Adrenal gland (tissue), 9 donors: ENCODE measurements at regions not wholly inside any gene's neighbourhood (a gene's known extent, or its start where the extent isn't known, plus 50 kb on each side); places are given as distances from the start of the nearest gene placed in this dataset.
"Not testable (repeated sequence)": the region's sequence is repeated elsewhere in the genome, so short reads cannot be mapped to it uniquely, and the experiment has no call there.

Experiments
- DNase-seq, 7 donors: peaks; one replicate each; pipeline ENCODE4 v3.0.0-alpha.2; 2019 to 2020
- H3K27ac ChIP-seq, 5 donors: fragments of 200-600 bp; sonication (generic) in 4 of 5; 1 replicate in 3 of 5; 2 replicates in 2 of 5; pipeline versions ENCODE4 v1.5.1 to v1.8.0; 2016 to 2020; ENCODE audit warnings: mild to moderate bottlenecking in 1 of 5
- H3K27me3 ChIP-seq: fragments of 200-600 bp; 2 replicates; pipeline ENCODE4 v1.8.0; 2021
- H3K36me3 ChIP-seq, 2 donors: fragments of 200-600 bp; replicated peaks in 1 of 2; 1 replicate in 1 of 2; 2 replicates in 1 of 2; pipeline versions ENCODE4 v1.5.1 to v1.8.0; 2018 to 2022
- H3K4me1 ChIP-seq, 2 donors: fragments of 200-600 bp; replicated peaks in 1 of 2; 1 replicate in 1 of 2; 2 replicates in 1 of 2; pipeline versions ENCODE4 v1.5.1 to v1.8.0; 2018 to 2021
- H3K4me3 ChIP-seq, 4 donors: fragments of 200-600 bp; sonication (generic) in 3 of 4; one replicate each; pipeline ENCODE4 v1.5.1; 2016 to 2018
- H3K9me3 ChIP-seq, 3 donors: fragments of 200-600 bp; sonication (generic) in 1 of 3; replicated peaks in 1 of 3; 1 replicate in 2 of 3; 2 replicates in 1 of 3; pipeline versions ENCODE4 v1.5.1 to v1.8.0; 2016 to 2021
- POLR2A ChIP-seq, 2 donors: fragments of 450-650 bp; IDR thresholded peaks; one replicate each; pipeline ENCODE4 v1.6.1; 2017; ENCODE audit warnings: antibody characterized with exemption in 2 of 2, mild to moderate bottlenecking in 2 of 2, moderate library complexity in 1 of 2
- WGBS, 4 donors: extraction: QIAGEN DNeasy Blood & Tissue Kit in 2 of 4; methylation state at CpG; one replicate each; pipeline versions ENCODE4 v1.1.5 to v1.1.7; 2013 to 2017; 5-methylcytosine and 5-hydroxymethylcytosine counted together
- intact Hi-C, 2 donors: fragments of 100-400 bp; cut with DNase I; formaldehyde crosslinking; loops; one replicate each; pipeline versions ENCODE4 v1.14.1 to v1.15.0; 2022 to 2023
- TF ChIP-seq, protein P1 (sequence below), 6 experiments: fragments of 450-650 bp in 4 of 6; fragments of 200-600 bp in 2 of 6; sonication (generic) in 1 of 6; IDR thresholded peaks; 1 replicate in 5 of 6; 2 replicates in 1 of 6; pipeline versions ENCODE4 v1.5.1 to v1.8.0; 2016 to 2021; ENCODE audit warnings: antibody characterized with exemption in 6 of 6, mild to moderate bottlenecking in 2 of 6, moderate library complexity in 1 of 6
- donor health status: healthy with polysubstance abuse.
- donor health status: Bipolar disorder and iron deficiency.
- donor health status: DM: yes; HTN: yes; CAD: no.
- donor health status: DM: no; HTN: no; CAD: no.
- donor health status: DM: no; HTN: no; CAD: no.

DNA sequence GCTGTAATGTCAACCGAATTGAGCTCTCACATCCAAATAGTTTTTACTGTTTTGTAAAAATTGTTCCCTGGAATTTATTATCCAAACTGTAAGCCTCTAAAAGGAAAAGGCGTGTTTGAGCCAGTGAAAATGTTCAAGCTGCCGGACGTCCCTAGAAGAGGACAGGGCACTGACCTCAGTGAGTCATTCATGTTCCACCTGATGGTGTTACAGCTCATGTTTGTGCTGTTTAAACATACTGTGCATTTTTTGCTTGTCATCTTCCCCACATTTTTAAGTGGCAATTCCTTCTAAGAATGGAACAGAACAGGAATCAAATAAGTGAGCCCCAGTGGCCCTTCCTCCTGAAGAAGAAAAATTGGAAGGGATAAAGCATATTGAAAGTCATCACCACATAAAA is 239.6 kb downstream of the ZNF37A start:
- H3K27me3 ChIP-seq, H3K9me3 ChIP-seq, H3K27ac ChIP-seq, H3K4me3 ChIP-seq, H3K36me3 ChIP-seq, intact Hi-C loops, H3K4me1 ChIP-seq, DNase-seq: not testable (repeated sequence)
- 48 to 77% (median 57%) methylated on average over 1 to 4 of the region's 4 CpGs for whole genome bisulfite sequencing, 4 donors

DNA sequence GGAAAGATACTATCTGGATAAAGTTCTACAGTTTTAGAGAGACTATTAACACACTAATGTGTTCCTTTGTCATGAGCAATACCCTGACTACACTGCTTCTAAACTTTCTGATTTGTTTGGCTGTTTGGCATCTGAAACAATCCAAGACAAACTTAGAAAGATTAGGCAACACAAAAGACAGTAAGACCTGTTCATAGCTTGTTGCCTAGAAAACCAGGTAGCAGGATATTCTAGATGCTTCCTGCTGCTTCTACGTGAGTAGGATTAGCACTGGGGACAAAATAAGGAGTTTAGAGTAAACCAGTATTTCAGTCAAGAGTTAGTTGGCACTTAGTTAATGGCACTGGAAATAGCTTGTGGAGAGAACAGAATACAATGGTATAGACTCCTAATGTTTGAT is 256.5 kb downstream of the ZNF37A start:
- intact Hi-C loops, H3K4me3 ChIP-seq, DNase-seq, H3K27me3 ChIP-seq, H3K9me3 ChIP-seq, H3K27ac ChIP-seq, H3K4me1 ChIP-seq, H3K36me3 ChIP-seq: not testable (repeated sequence)
- 55 to 86% (median 72%) methylated on average over 1 of the region's 1 CpG for WGBS, 4 donors

DNA sequence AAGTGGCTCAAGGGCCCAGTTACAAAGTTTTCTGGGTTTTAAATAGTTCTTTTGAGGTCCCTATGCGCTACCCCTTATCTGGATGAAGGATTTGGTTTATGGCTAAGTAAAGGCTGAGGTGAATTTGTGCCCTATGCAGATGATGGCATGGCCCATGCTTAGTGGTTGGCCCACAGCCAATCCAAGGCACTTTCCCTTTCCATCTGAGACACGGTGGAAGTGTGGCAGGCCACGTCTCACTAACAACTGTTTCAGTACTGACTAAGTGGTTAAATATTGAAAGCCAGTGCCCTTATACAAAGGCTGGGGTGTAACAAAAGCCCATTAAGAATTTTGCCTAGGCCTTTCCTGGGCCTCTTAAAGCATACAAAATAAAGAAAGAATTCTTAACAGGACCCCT is 260.3 kb downstream of the ZNF37A start:
- intact Hi-C loops, H3K27me3 ChIP-seq, H3K36me3 ChIP-seq, DNase-seq, H3K4me3 ChIP-seq, H3K27ac ChIP-seq, H3K4me1 ChIP-seq, H3K9me3 ChIP-seq: not testable (repeated sequence)
- WGBS, 4 donors: 59 to 86% (median 67%) methylated on average over 2 to 3 of the region's 3 CpGs

DNA sequence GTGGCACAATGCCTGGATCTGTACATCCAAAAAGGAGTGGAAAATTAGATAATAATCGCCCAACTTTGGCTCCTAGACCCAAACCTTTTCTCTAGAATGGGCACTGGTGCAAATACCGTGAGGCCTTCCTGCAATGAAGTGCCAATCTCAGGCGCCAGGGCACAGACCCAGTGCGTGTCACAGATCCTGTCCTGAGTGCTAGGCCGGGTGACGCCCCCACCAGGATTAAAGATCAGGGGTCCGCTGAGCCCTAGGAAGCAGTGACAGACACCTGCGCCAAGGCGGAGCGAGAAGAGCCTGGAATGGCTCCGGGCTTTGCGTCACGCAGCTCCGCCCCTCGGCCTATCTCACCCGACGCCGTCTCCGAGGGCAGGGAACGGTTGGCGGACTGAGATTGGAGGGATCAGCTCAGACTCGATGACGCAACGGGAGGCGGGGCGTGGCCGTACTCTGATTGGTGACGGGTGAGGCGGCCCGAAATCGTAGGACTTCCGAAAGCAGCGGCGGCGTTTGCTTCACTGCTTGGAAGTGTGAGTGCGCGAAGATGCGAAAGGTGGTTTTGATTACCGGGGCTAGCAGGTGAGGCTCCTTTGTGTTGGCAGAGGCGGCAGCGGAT is 261.9 kb downstream of the ZNF37A start:
- H3K4me1 ChIP-seq, intact Hi-C loops, H3K36me3 ChIP-seq, H3K27me3 ChIP-seq, H3K9me3 ChIP-seq: not testable (repeated sequence)
- peak overlapping the region in 3 of 4 donors; percentile 32 to 73 (median 49) for H3K4me3 ChIP-seq
- peak in 1 of 2 donors; percentile 65 for TF ChIP-seq POLR2A (IDR thresholded peaks at IDR 0.05)
- peak; percentile 80 to 95 (median 87) for DNase-seq
- WGBS, 4 donors: 5 to 24% (median 5%) methylated on average over 2 to 32 of the region's 41 CpGs
- H3K27ac ChIP-seq: peak overlapping the region in 4 of 5 donors; percentile 69 to 91 (median 74)

DNA sequence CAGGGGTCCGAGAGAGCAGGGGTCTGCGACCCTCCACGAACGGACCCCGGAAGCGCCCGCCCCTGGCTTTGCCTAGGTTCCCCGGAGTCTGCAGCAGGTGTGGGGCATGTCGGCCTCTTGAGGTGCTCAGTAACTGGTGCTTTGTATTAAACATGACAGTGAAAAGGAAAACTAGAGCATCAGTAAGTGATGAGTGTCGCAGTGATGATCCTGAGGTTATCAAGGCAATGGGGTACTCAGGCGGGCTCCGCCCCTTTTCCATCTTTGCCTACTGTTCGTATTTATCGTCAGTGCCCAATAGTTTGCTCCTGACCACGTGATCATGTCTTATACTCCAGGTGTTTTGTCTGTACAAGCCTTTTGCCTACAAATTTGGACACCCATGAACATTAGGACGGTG is 262.4 kb downstream of the ZNF37A start:
- H3K4me1 ChIP-seq, H3K9me3 ChIP-seq, intact Hi-C loops, H3K27me3 ChIP-seq, H3K36me3 ChIP-seq: not testable (repeated sequence)
- Histone ChIP-seq H3K4me3 (peak overlapping the region in 2 of 4 donors; percentile 29), H3K27ac (peak overlapping the region in 2 of 5 donors; percentile 34 to 55)
- DNase-seq: peak in 2 of 7 donors; percentile 9 to 21
- 5 to 41% (median 10%) methylated on average over 7 to 13 of the region's 16 CpGs; no CpG with 5 or more reads in 1 of the 4 donors for WGBS, 4 donors

DNA sequence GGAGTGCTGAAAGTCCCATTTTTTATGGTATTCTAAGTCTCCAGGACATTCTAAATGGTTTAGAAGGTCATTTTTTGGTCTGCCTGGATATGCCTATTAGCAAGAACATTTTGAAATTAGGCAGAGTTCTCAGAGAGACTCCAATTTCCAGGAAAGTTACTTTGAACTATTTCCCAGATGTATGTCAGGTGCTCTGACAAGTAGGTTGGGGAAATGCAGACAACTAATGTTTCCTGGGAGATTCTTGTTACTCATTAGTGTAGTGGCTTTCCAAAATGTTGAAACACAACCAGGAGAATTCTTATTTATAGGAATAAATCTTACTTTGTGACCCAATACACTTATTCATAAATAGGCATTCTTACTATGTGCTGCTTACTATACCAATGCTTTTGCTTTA is 268.4 kb downstream of the ZNF37A start:
- H3K9me3 ChIP-seq, intact Hi-C loops, H3K4me1 ChIP-seq, H3K27me3 ChIP-seq, DNase-seq, H3K4me3 ChIP-seq: not testable (repeated sequence)
- peaks cover 0 to 20% of the 10 kb centered on the region in 2 donors for H3K36me3 ChIP-seq
- peak overlapping the region in 1 of 5 donors; percentile 11 for H3K27ac ChIP-seq

DNA sequence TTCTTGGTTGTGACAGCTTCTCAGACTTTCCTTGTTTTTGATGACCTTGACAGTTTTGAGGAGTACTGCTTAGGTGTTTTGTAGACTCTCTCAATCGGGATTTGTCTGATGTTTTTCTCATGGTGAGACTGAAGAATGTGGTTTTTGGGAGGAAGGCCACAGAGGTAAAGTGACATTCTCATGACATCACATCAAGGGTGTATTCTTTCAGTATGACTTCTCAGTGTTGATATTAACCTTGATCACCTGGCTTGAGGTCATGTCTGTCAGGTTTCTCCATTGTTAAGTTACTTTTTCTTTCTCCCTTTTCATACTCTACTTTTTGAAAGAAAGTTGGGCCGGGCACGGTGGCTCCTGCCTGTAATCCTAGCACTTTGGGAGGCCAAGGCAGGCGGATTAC is 269.9 kb downstream of the ZNF37A start:
- H3K27me3 ChIP-seq, DNase-seq, H3K4me1 ChIP-seq, H3K4me3 ChIP-seq, H3K9me3 ChIP-seq, intact Hi-C loops, H3K27ac ChIP-seq: not testable (repeated sequence)
- 79 to 99% (median 88%) methylated on average over 3 to 4 of the region's 4 CpGs for WGBS, 4 donors
- H3K36me3 ChIP-seq: peaks cover 0 to 16% of the 10 kb centered on the region in 2 donors

DNA sequence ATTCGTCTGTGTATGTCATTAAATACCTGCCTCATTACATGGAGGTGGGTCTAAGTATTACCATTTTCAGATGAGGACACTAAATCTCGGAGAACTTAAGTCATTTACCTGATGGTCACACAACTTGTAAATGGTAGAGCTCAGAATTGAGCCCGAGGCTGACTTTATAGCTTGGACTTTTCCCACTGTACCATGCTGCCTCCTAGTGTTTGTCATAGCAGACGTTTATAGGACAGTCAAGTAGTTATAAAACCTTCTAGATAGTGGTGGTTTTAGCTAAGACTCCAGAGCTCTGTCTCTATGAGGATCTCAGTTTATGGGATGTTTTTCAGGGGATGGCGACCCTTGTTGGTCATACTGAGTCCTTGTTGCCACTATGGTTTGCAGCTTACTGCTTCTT is 271.8 kb downstream of the ZNF37A start:
- peak; percentile 24 to 71 (median 51) for DNase-seq
- intact Hi-C loops, H3K4me1 ChIP-seq, H3K4me3 ChIP-seq, H3K27me3 ChIP-seq, H3K27ac ChIP-seq, H3K9me3 ChIP-seq: not testable (repeated sequence)
- TF ChIP-seq, protein P1, sequence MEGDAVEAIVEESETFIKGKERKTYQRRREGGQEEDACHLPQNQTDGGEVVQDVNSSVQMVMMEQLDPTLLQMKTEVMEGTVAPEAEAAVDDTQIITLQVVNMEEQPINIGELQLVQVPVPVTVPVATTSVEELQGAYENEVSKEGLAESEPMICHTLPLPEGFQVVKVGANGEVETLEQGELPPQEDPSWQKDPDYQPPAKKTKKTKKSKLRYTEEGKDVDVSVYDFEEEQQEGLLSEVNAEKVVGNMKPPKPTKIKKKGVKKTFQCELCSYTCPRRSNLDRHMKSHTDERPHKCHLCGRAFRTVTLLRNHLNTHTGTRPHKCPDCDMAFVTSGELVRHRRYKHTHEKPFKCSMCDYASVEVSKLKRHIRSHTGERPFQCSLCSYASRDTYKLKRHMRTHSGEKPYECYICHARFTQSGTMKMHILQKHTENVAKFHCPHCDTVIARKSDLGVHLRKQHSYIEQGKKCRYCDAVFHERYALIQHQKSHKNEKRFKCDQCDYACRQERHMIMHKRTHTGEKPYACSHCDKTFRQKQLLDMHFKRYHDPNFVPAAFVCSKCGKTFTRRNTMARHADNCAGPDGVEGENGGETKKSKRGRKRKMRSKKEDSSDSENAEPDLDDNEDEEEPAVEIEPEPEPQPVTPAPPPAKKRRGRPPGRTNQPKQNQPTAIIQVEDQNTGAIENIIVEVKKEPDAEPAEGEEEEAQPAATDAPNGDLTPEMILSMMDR (IDR thresholded peaks at IDR 0.05): peak; percentile 19 to 56 (median 50)
- 40 to 65% (median 42%) methylated on average over 3 to 5 of the region's 5 CpGs for WGBS, 4 donors
- peaks cover 0 to 23% of the 10 kb centered on the region in 2 donors for H3K36me3 ChIP-seq

DNA sequence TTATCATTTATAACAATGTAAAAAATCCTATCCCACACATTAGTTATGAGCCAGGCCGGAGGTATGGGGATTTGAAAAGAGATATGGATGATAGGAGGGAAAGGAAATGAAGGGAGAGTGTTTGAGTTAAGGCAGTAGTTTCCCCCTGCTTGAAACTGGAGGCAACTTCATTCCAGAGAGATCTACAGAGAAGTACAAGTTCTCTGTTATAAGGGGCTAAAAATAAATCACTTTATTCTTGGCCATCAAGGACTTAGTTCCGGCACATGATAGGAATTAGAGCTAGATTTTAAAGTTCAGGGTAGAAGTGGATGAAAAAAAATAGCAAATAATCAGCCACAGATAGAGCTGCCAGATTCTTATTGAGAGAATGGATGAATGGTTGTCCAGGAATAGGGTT is 289.7 kb downstream of the ZNF37A start:
- 36 to 66% (median 65%) methylated on average over 2 of the region's 2 CpGs for WGBS, 4 donors
- intact Hi-C loops, H3K27me3 ChIP-seq, H3K27ac ChIP-seq, H3K36me3 ChIP-seq, DNase-seq, H3K4me3 ChIP-seq, H3K9me3 ChIP-seq, H3K4me1 ChIP-seq: not testable (repeated sequence)

DNA sequence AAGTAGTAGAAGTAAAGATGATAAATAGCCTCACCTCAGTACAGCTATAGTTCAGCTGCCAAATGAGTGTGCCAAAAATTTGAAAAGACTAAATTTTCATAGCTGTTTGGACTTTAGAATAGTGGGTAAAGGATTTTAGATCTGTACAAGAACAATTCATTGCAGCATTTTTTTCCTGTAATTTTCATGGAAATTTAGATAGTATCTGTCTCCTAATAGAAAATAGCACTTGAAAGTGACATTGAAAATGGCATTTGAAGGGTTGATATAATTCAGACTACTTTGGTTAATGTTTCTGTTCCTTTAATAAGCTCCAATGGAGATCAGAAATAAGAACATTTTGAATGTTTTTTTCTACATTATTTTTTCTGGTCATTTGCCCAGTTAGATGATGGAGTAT is 292.7 kb downstream of the ZNF37A start:
- H3K27ac ChIP-seq, DNase-seq, intact Hi-C loops, H3K4me3 ChIP-seq, H3K9me3 ChIP-seq, H3K27me3 ChIP-seq, H3K4me1 ChIP-seq, H3K36me3 ChIP-seq: not testable (repeated sequence)
